ENCODE measurements at regions not wholly inside any gene's neighbourhood (a gene's known extent, or its start where the extent isn't known, plus 50 kb on each side); places are given as distances from the start of the nearest gene placed in this dataset.

GRCh38 chr16:35102780-35103403 is 1643.5 kb downstream of the TP53TG3F start:
- TF ChIP-seq CTCF (conservative IDR thresholded peaks at IDR 0.05; ENCODE audit: low read depth, low read length) (0 out of 2 replicates have a peak, but pooled peaks have one; percentile 24), EZH2 (IDR thresholded peaks at IDR 0.05; ENCODE audit: borderline replicate concordance, low read depth, low read length, poor library complexity, severe bottlenecking) (no peak)
